Esophagus muscularis mucosa (tissue), 4 donors: ENCODE measurements at regions not wholly inside any gene's neighbourhood (a gene's known extent, or its start where the extent isn't known, plus 50 kb on each side); places are given as distances from the start of the nearest gene placed in this dataset.

Experiments
- DNase-seq: peaks from one replicate; pipeline ENCODE4 v3.0.0-alpha.2; 2017; ENCODE audit errors: extremely low spot score
- H3K27ac ChIP-seq, 4 donors: fragments of 200-600 bp; sonication (generic); replicated peaks in 1 of 4; 1 replicate in 3 of 4; 2 replicates in 1 of 4; pipeline ENCODE4 v1.5.1; 2016 to 2019; ENCODE audit warnings: mild to moderate bottlenecking in 1 of 4
- H3K27me3 ChIP-seq, 4 donors: fragments of 200-600 bp; sonication (generic); one replicate each; pipeline versions ENCODE4 v1.5.1 to v1.6.0; 2016 to 2019
- H3K36me3 ChIP-seq, 4 donors: fragments of 200-600 bp; sonication (generic); one replicate each; pipeline ENCODE4 v1.5.1; 2016 to 2019
- H3K4me1 ChIP-seq, 4 donors: fragments of 200-600 bp; sonication (generic); one replicate each; pipeline ENCODE4 v1.5.1; 2016 to 2019
- H3K4me3 ChIP-seq, 4 donors: fragments of 200-600 bp; sonication (generic); 1 replicate in 2 of 4; 2 replicates in 2 of 4; pipeline ENCODE4 v1.5.1; 2016 to 2019; ENCODE audit warnings: mild to moderate bottlenecking in 4 of 4, moderate library complexity in 1 of 4
- H3K9me3 ChIP-seq, 4 donors: fragments of 200-600 bp; sonication (generic); 1 replicate in 3 of 4; 2 replicates in 1 of 4; pipeline ENCODE4 v1.5.1; 2016 to 2019
- CTCF ChIP-seq, 3 experiments: fragments of 200-600 bp in 2 of 3; fragments of 450-650 bp in 1 of 3; sonication (generic) in 2 of 3; IDR thresholded peaks; one replicate each; pipeline ENCODE4 v1.5.1; 2017 to 2019; ENCODE audit warnings: antibody characterized with exemption in 3 of 3, mild to moderate bottlenecking in 2 of 3, moderate library complexity in 1 of 3
- EP300 ChIP-seq: sonication (generic); formaldehyde crosslinking; IDR thresholded peaks from one replicate; pipeline ENCODE4 v1.6.1; 2017; ENCODE audit warnings: antibody characterized with exemption
- POLR2A ChIP-seq: fragments of 450-650 bp; IDR thresholded peaks from one replicate; pipeline ENCODE4 v1.6.1; 2017; ENCODE audit warnings: antibody characterized with exemption, moderate library complexity, mild to moderate bottlenecking, low read depth
- POLR2AphosphoS5 ChIP-seq, 2 donors: sonication (generic); formaldehyde crosslinking; IDR thresholded peaks; one replicate each; pipeline ENCODE4 v1.6.1; 2017; ENCODE audit warnings: antibody characterized with exemption in 2 of 2
- WGBS: methylation state at CpG from one replicate; pipeline ENCODE4 v1.1.5; 2018; 5-methylcytosine and 5-hydroxymethylcytosine counted together
- intact Hi-C: fragments of 100-400 bp; cut with DNase I; formaldehyde crosslinking; loops from one replicate; pipeline ENCODE4 v1.15.1; 2023

DNA sequence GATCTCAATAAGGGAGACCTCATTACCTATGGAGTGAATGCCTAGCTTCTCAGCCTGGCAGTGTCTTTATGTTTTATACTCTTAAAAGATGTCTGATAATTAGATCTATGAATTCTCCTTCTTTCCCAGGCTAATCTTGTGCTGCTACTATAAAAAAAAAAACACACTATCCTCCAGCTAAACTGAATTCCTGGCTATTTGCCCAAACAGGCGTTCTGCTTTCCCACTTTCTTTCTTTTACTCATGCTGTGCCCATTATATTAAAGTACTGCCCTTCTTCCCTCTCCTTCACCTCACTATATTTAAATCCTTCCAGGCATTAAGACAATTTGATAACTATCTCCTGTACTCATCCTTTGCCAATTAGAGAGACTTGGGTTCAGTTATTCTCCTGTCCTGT is 1134.9 kb downstream of the ROBO2 start:
- intact Hi-C loops: no loop called here
- WGBS: 26% methylated on average over 1 of the region's 1 CpG
- DNase-seq: no peak
- Histone ChIP-seq H3K36me3 (no peaks in the 10 kb centered on the region), H3K9me3 (no peaks in the 10 kb centered on the region), H3K27ac (no peak overlapping the region), H3K27me3 (no peaks in the 10 kb centered on the region), H3K4me1 (no peaks in the 10 kb centered on the region), H3K4me3 (no peak overlapping the region)
- no peak for TF ChIP-seq CTCF (IDR thresholded peaks at IDR 0.05)
- no peak for TF ChIP-seq EP300
- no peak for TF ChIP-seq POLR2A
- TF ChIP-seq POLR2AphosphoS5 (IDR thresholded peaks at IDR 0.05): no peak

- Histone ChIP-seq H3K4me1 (no peaks in the 10 kb centered on the region), H3K36me3 (no peaks in the 10 kb centered on the region), H3K27ac (no peak overlapping the region), H3K4me3 (no peak overlapping the region), H3K27me3 (no peaks in the 10 kb centered on the region), H3K9me3 (no peaks in the 10 kb centered on the region)
- no peak for DNase-seq
- intact Hi-C loops: no loop called here
- TF ChIP-seq POLR2AphosphoS5 (IDR thresholded peaks at IDR 0.05) (no peak), CTCF (IDR thresholded peaks at IDR 0.05) (no peak), POLR2A (no peak), EP300 (no peak)
- 85% methylated on average over 4 of the region's 4 CpGs for WGBS
These were observed 1137.0 kb downstream of the ROBO2 start for GRCh38 chr3:78176869-78177268.

GRCh38 chr3:78177780-78178179 is 1137.9 kb downstream of the ROBO2 start:
- DNase-seq: no peak
- no peaks in the 10 kb centered on the region for H3K4me1 ChIP-seq
- H3K27me3 ChIP-seq: no peaks in the 10 kb centered on the region
- WGBS: 74% methylated on average over 2 of the region's 2 CpGs
- TF ChIP-seq POLR2A (no peak), CTCF (IDR thresholded peaks at IDR 0.05) (no peak), EP300 (no peak), POLR2AphosphoS5 (IDR thresholded peaks at IDR 0.05) (no peak)
- H3K4me3 ChIP-seq: no peak overlapping the region
- no peak overlapping the region for H3K27ac ChIP-seq
- H3K9me3 ChIP-seq: no peaks in the 10 kb centered on the region
- H3K36me3 ChIP-seq: no peaks in the 10 kb centered on the region
- intact Hi-C loops: no loop called here

DNA sequence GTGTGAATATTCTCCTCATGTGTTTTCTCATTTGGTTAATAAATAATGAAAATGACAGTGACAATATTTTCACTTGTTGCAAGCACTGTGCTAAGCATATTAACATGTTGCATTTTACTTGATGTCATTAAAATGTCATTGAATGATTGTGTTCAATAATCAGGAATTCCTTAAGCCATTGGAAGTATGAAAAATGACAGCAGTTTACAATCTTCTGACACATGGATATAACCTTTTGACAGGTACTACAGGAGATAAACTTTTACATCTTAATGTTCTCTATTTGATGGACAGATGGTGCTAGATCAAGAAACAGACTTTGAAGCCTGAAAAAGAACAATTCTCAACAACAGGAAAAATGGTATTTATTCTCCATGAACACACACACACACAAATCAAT is 1138.3 kb downstream of the ROBO2 start:
- Histone ChIP-seq H3K27ac (no peak overlapping the region), H3K4me1 (no peaks in the 10 kb centered on the region), H3K9me3 (no peaks in the 10 kb centered on the region), H3K4me3 (no peak overlapping the region), H3K27me3 (no peaks in the 10 kb centered on the region), H3K36me3 (no peaks in the 10 kb centered on the region)
- no peak for DNase-seq
- intact Hi-C loops: no loop called here
- TF ChIP-seq POLR2A (no peak), POLR2AphosphoS5 (IDR thresholded peaks at IDR 0.05) (no peak), EP300 (no peak)

DNA sequence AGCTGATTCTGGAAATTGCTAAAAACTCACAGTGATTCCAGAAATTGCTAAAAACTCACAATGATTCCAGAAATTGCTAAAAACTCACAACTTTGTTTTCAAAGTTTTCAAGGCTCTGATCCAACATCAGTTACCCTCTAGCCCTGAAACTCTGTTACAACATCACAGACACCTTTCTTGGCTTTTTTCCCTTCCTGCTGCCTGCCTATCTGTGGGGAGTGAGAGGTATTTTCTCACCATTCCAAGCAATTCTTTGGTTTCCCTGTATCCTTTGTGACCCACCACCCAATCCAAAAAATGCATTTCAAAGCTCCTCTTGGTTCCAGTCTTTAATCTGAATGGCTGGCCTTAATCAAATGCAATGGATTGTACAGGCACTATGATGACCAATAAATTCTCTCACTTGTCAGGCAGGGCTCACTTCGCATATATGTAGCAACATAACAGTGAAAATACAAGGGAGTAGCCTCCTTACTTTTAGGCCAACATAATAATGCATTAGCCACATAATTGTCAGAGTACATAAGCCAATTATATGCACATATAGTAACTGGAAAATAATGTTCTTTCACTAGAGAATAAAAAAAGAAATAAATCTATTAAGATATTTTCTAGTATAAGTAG is 1139.0 kb downstream of the ROBO2 start:
- H3K9me3 ChIP-seq: no peaks in the 10 kb centered on the region
- H3K27me3 ChIP-seq: no peaks in the 10 kb centered on the region
- H3K4me1 ChIP-seq: no peaks in the 10 kb centered on the region
- WGBS: 100% methylated on average over 1 of the region's 1 CpG
- TF ChIP-seq EP300 (no peak), POLR2A (no peak)
- H3K27ac ChIP-seq: no peak overlapping the region
- no peak for DNase-seq
- intact Hi-C loops: no loop called here
- H3K4me3 ChIP-seq: no peak overlapping the region
- H3K36me3 ChIP-seq: no peaks in the 10 kb centered on the region
